Loucy (cell line): ENCODE measurements at regions not wholly inside any gene's neighbourhood (a gene's known extent, or its start where the extent isn't known, plus 50 kb on each side); places are given as distances from the start of the nearest gene placed in this dataset.

Experiments
- CTCF ChIP-seq: fragments of 200-600 bp; sonication (generic); conservative IDR thresholded peaks from 2 replicates; pipeline ENCODE4 v1.5.1; 2014; ENCODE audit warnings: mild to moderate bottlenecking, antibody characterized with exemption, low read length
- EZH2phosphoT487 ChIP-seq: fragments of 200-600 bp; IDR thresholded peaks from 2 replicates; pipeline ENCODE4 v1.6.1; 2018; ENCODE audit warnings: antibody characterized with exemption, mild to moderate bottlenecking, moderate library complexity, borderline replicate concordance

GRCh38 chr2:67216103-67216502, 181.0 kb upstream of the ETAA1 start:
- TF ChIP-seq CTCF (no peak), EZH2phosphoT487 (no peak)
